GM12878 (cell line): ENCODE measurements at regions not wholly inside any gene's neighbourhood (a gene's known extent, or its start where the extent isn't known, plus 50 kb on each side); places are given as distances from the start of the nearest gene placed in this dataset.

Experiments
- ATAC-seq: fragments of 200-7000 bp; cut with Tn5 transposase; 3 replicates; pipeline ENCODE4 v1.9.1; 2020; ENCODE audit warnings: mild to moderate bottlenecking, moderate library complexity
- BruUV-seq: library from RNA; stranded (reverse); fragments of 400-500 nt; replicated peaks from 2 replicates; lab custom pipeline; 2021; lab: Mats Ljungman, UMichigan
- CTCF ChIA-PET: fragments of 300-600 bp; sonication (Branson Sonifier 250); formaldehyde crosslinking; extraction: SDS; loops from one replicate; lab custom pipeline; 2021; ENCODE audit warnings: inconsistent platforms; lab: Yijun Ruan, JAX
- POLR2A ChIA-PET: fragments of 350-600 bp; formaldehyde crosslinking; extraction: SDS; loops from one replicate; lab custom pipeline; 2021; ENCODE audit warnings: inconsistent platforms; lab: Charles Lee
- RAD21 ChIA-PET: fragments of 300-600 bp; sonication (Branson Sonifier 250); formaldehyde crosslinking; loops from one replicate; lab custom pipeline; 2023; ENCODE audit warnings: antibody characterized with exemption; ENCODE audit not compliant: unreplicated experiment; lab: Charles Lee
- SMC1A ChIA-PET: fragments of 300-600 bp; sonication (Branson Sonifier 250); formaldehyde crosslinking; loops from one replicate; lab custom pipeline; 2023; ENCODE audit not compliant: unreplicated experiment, uncharacterized antibody; lab: Charles Lee
- DNase-seq: peaks from one replicate; pipeline ENCODE4 v3.0.0-alpha.2; 2011; ENCODE audit warnings: low read depth, low spot score
- FAIRE-seq: peaks from 3 replicates; lab custom pipeline; 2011; peaks lifted over from hg19 to GRCh38; lab: Jason Lieb, UNC
- H2AFZ ChIP-seq: 2 replicates; pipeline ENCODE4 v1.6.0; 2011; ENCODE audit warnings: low read depth, low read length, control low read depth; ENCODE audit not compliant: control insufficient read depth
- H3K27ac ChIP-seq: 2 replicates; pipeline ENCODE4 v1.5.1; 2011; ENCODE audit warnings: control low read depth; ENCODE audit not compliant: control insufficient read depth, insufficient read depth
- H3K27me3 ChIP-seq, 2 experiments: replicated peaks in 1 of 2; 2 replicates each; pipeline versions ENCODE4 v1.6.0 to v1.6.1; 2011; ENCODE audit warnings: low read length in 1 of 2; ENCODE audit not compliant: control insufficient read depth in 2 of 2, insufficient read depth in 2 of 2
- H3K36me3 ChIP-seq, 2 experiments: 2 replicates each; pipeline ENCODE4 v1.5.1; 2011; ENCODE audit warnings: low read length in 1 of 2; ENCODE audit not compliant: control insufficient read depth in 2 of 2, insufficient read depth in 2 of 2
- H3K4me1 ChIP-seq: 2 replicates; pipeline ENCODE4 v1.6.1; 2011; ENCODE audit warnings: mild to moderate bottlenecking, low read length, moderate library complexity, mixed read lengths; ENCODE audit not compliant: control insufficient read depth, insufficient read depth
- H3K4me2 ChIP-seq: 2 replicates; pipeline ENCODE4 v1.6.0; 2011; ENCODE audit warnings: control low read depth; ENCODE audit not compliant: control insufficient read depth, insufficient read depth
- H3K4me3 ChIP-seq: fragments of 200-600 bp; sonication (generic); 2 replicates; pipeline ENCODE4 v1.5.1; 2016
- H3K79me2 ChIP-seq: 2 replicates; pipeline ENCODE4 v1.6.0; 2011; ENCODE audit warnings: low read length; ENCODE audit not compliant: control insufficient read depth, insufficient read depth
- H3K9ac ChIP-seq: 2 replicates; pipeline ENCODE4 v1.8.0; 2011; ENCODE audit warnings: low read length, control low read depth, mixed read lengths; ENCODE audit not compliant: control insufficient read depth, insufficient read depth
- H3K9me3 ChIP-seq: replicated peaks from 3 replicates; pipeline ENCODE4 v1.5.1; 2011; ENCODE audit warnings: mild to moderate bottlenecking, low read length; ENCODE audit not compliant: control insufficient read depth, insufficient read depth
- H4K20me1 ChIP-seq: 2 replicates; pipeline ENCODE4 v1.6.0; 2011; ENCODE audit not compliant: control insufficient read depth, insufficient read depth
- ATF7 ChIP-seq: fragments of 450-650 bp; IDR thresholded peaks from 2 replicates; pipeline ENCODE4 v1.6.1; 2016; ENCODE audit warnings: low read depth, mild to moderate bottlenecking
- BACH1 ChIP-seq: fragments of 450-650 bp; IDR thresholded peaks from 2 replicates; pipeline ENCODE4 v1.6.1; 2017; ENCODE audit warnings: mild to moderate bottlenecking, borderline replicate concordance
- ETV6 ChIP-seq, 2 experiments: fragments of 450-650 bp in 1 of 2; IDR thresholded peaks in 1 of 2; conservative IDR thresholded peaks in 1 of 2; 2 replicates each; pipeline ENCODE4 v1.6.1; 2014; ENCODE audit warnings: antibody characterized with exemption in 1 of 2, borderline replicate concordance in 1 of 2, low read depth in 1 of 2, mild to moderate bottlenecking in 1 of 2, moderate library complexity in 1 of 2
- JUND ChIP-seq: IDR thresholded peaks from 2 replicates; pipeline ENCODE4 v1.6.1; 2012; ENCODE audit warnings: low read depth, mild to moderate bottlenecking, low read length, improper control_type of control experiment, moderate library complexity
- MXI1 ChIP-seq: fragments of 150-350 bp; IDR thresholded peaks from 2 replicates; pipeline ENCODE4 v1.6.1; 2011; ENCODE audit warnings: low read depth, mild to moderate bottlenecking, inconsistent platforms, low read length, improper control_type of control experiment
- NFYB ChIP-seq: IDR thresholded peaks from 2 replicates; pipeline ENCODE4 v1.6.1; 2011; ENCODE audit warnings: low read depth, mild to moderate bottlenecking, low read length, improper control_type of control experiment, moderate library complexity; ENCODE audit not compliant: insufficient read depth
- NKRF ChIP-seq: fragments of 450-650 bp; conservative IDR thresholded peaks from 2 replicates; pipeline ENCODE4 v1.6.1; 2017; ENCODE audit warnings: mild to moderate bottlenecking, moderate library complexity
- PKNOX1 ChIP-seq: fragments of 450-650 bp; IDR thresholded peaks from 2 replicates; pipeline ENCODE4 v1.6.1; 2016; ENCODE audit warnings: mild to moderate bottlenecking
- RB1 ChIP-seq: fragments of 450-650 bp; formaldehyde crosslinking; IDR thresholded peaks from 2 replicates; pipeline ENCODE4 v1.6.1; 2017; ENCODE audit warnings: mild to moderate bottlenecking, borderline replicate concordance
- ZNF384 ChIP-seq: IDR thresholded peaks from 2 replicates; pipeline ENCODE4 v1.6.1; 2012; ENCODE audit warnings: low read depth, mild to moderate bottlenecking, low read length, improper control_type of control experiment, borderline replicate concordance
- whole genome bisulfite sequencing: methylation state at CpG from one replicate; pipeline ENCODE4 v1.1.6; 2016; ENCODE audit warnings: low lambda C conversion rate; ENCODE audit not compliant: insufficient replicate concordance, insufficient coverage; ENCODE audit errors: missing lambda C conversion rate; 5-methylcytosine and 5-hydroxymethylcytosine counted together
- in situ Hi-C: fragments of 300-500 bp; cut with MboI; formaldehyde crosslinking; loops from 9 replicates; pipeline ENCODE4 v1.14.3; 2018; ENCODE audit warnings: mixed read lengths
- intact Hi-C: fragments of 100-400 bp; cut with micrococcal nuclease; formaldehyde crosslinking; loops from one replicate; pipeline ENCODE4 v1.14.2; 2022; ENCODE audit not compliant: unreplicated experiment
- TF ChIP-seq, protein P1 (sequence below): IDR thresholded peaks from 2 replicates; pipeline ENCODE4 v1.6.1; 2012; ENCODE audit warnings: mild to moderate bottlenecking, low read depth, low read length
- TF ChIP-seq, protein P2 (sequence below): fragments of 450-650 bp; IDR thresholded peaks from 2 replicates; pipeline ENCODE4 v1.6.1; 2014; ENCODE audit warnings: mild to moderate bottlenecking
- TF ChIP-seq, protein P3 (sequence below): IDR thresholded peaks from 2 replicates; pipeline ENCODE4 v1.6.1; 2012; ENCODE audit warnings: low read depth, low read length, improper control_type of control experiment

DNA sequence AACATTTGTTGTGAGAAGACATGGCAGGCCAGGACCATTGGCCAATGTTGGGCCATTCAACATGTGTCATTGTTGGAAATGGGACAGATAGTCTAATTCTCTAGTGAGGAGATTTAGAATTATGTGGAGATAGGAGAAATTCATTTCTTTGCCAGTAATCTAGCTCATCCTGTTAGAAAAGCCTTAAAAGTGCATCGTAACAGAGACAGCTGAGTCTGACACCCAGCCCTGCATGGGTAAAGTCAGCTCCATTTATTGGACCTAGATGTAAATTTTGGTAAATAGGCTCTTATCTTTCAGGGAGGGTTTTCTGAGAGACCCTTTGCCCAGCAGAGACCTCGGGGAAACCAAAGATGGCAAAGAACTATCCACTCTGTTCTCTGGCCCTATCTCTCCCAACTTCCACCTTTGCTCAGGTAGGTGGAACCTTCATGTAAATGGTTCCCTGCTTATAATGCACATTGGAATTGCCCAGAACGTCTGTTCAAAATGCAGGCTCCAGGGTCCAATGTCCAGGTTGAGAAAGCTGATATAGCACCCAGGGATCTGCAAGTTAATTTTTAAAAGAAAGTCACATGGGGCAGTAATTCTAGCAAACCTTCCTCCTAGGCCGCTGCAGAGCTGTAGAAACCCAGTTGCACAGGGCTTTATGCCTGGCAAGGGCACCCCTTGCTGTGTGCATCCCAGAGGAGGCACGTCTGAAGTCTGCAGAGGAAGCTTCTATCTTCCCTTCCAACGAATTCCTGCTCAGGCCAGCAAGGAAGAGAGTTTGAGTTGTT, 365.9 kb upstream of the PROK2 start:
- no peaks in the 10 kb centered on the region for H3K36me3 ChIP-seq
- in situ Hi-C loops: no loop called here
- H4K20me1 ChIP-seq: no peaks in the 10 kb centered on the region
- ChIA-PET RAD21 (no interaction called here), SMC1A (interaction anchor here (0.6 to 1.2 kb wide), 2 partner anchors 12 to 197 kb away, joined by 3 to 4 read pairs; no protein-coding TSS in a partner anchor), CTCF (interaction anchor here (0.8 kb wide), 1 partner anchor 9 kb away, joined by 3 read pairs; no protein-coding TSS in a partner anchor), POLR2A (interaction anchor here (0.5 kb wide), 1 partner anchor 103 kb away, joined by 3 read pairs; no protein-coding TSS in a partner anchor)
- H3K79me2 ChIP-seq: no peaks in the 10 kb centered on the region
- H2AFZ ChIP-seq: no peak overlapping the region
- H3K27me3 ChIP-seq: no peaks in the 10 kb centered on the region
- intact Hi-C loops: no loop called here
- ATAC-seq: no peak
- no peak overlapping the region for H3K4me3 ChIP-seq
- H3K4me1 ChIP-seq: no peaks in the 10 kb centered on the region
- 59% methylated on average over 6 of the region's 6 CpGs for WGBS
- DNase-seq: no peak
- H3K9ac ChIP-seq: no peak overlapping the region
- H3K9me3 ChIP-seq: peaks cover 2% of the 10 kb centered on the region; the same call in 2 of the 3 replicates
- H3K27ac ChIP-seq: no peak overlapping the region
- H3K4me2 ChIP-seq: no peak overlapping the region
- no peak for FAIRE-seq
- no TSS peak for BruUV-seq
- TF ChIP-seq ZNF384 (no peak), RB1 (no peak), JUND (no peak), ETV6 (conservative IDR thresholded peaks at IDR 0.05 in 1 of 2, IDR thresholded peaks at IDR 0.05 in 1 of 2; ENCODE audit: borderline replicate concordance in 1 of 2, low read depth in 1 of 2) (no peak), NKRF (no peak), NFYB (no peak), ATF7 (no peak), PKNOX1 (no peak), BACH1 (no peak), MXI1 (no peak)
- TF ChIP-seq, protein P1, sequence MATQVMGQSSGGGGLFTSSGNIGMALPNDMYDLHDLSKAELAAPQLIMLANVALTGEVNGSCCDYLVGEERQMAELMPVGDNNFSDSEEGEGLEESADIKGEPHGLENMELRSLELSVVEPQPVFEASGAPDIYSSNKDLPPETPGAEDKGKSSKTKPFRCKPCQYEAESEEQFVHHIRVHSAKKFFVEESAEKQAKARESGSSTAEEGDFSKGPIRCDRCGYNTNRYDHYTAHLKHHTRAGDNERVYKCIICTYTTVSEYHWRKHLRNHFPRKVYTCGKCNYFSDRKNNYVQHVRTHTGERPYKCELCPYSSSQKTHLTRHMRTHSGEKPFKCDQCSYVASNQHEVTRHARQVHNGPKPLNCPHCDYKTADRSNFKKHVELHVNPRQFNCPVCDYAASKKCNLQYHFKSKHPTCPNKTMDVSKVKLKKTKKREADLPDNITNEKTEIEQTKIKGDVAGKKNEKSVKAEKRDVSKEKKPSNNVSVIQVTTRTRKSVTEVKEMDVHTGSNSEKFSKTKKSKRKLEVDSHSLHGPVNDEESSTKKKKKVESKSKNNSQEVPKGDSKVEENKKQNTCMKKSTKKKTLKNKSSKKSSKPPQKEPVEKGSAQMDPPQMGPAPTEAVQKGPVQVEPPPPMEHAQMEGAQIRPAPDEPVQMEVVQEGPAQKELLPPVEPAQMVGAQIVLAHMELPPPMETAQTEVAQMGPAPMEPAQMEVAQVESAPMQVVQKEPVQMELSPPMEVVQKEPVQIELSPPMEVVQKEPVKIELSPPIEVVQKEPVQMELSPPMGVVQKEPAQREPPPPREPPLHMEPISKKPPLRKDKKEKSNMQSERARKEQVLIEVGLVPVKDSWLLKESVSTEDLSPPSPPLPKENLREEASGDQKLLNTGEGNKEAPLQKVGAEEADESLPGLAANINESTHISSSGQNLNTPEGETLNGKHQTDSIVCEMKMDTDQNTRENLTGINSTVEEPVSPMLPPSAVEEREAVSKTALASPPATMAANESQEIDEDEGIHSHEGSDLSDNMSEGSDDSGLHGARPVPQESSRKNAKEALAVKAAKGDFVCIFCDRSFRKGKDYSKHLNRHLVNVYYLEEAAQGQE: no peak
- TF ChIP-seq, protein P2, sequence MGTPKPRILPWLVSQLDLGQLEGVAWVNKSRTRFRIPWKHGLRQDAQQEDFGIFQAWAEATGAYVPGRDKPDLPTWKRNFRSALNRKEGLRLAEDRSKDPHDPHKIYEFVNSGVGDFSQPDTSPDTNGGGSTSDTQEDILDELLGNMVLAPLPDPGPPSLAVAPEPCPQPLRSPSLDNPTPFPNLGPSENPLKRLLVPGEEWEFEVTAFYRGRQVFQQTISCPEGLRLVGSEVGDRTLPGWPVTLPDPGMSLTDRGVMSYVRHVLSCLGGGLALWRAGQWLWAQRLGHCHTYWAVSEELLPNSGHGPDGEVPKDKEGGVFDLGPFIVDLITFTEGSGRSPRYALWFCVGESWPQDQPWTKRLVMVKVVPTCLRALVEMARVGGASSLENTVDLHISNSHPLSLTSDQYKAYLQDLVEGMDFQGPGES: no peak
- TF ChIP-seq, protein P3, sequence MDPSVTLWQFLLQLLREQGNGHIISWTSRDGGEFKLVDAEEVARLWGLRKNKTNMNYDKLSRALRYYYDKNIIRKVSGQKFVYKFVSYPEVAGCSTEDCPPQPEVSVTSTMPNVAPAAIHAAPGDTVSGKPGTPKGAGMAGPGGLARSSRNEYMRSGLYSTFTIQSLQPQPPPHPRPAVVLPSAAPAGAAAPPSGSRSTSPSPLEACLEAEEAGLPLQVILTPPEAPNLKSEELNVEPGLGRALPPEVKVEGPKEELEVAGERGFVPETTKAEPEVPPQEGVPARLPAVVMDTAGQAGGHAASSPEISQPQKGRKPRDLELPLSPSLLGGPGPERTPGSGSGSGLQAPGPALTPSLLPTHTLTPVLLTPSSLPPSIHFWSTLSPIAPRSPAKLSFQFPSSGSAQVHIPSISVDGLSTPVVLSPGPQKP: no peak
